IPS DF 6.9 (cell line): ENCODE measurements at regions not wholly inside any gene's neighbourhood (a gene's known extent, or its start where the extent isn't known, plus 50 kb on each side); places are given as distances from the start of the nearest gene placed in this dataset.

Experiments
- DNase-seq: peaks from one replicate; pipeline ENCODE4 v3.0.0-alpha.2; 2013; ENCODE audit warnings: low read depth, low spot score
- H3K27ac ChIP-seq: one replicate; pipeline ENCODE4 v1.5.1; 2013; ENCODE audit warnings: low read length, control low read depth
- H3K27me3 ChIP-seq: 2 replicates; pipeline ENCODE4 v1.6.1; 2013; ENCODE audit warnings: mild to moderate bottlenecking, low read length; ENCODE audit not compliant: control insufficient read depth, insufficient read depth
- H3K36me3 ChIP-seq: 2 replicates; pipeline ENCODE4 v1.6.1; 2013; ENCODE audit warnings: low read length; ENCODE audit not compliant: control insufficient read depth, insufficient read depth
- H3K4me1 ChIP-seq: 2 replicates; pipeline ENCODE4 v1.6.1; 2013; ENCODE audit warnings: low read length; ENCODE audit not compliant: control insufficient read depth, insufficient read depth
- H3K4me3 ChIP-seq: 2 replicates; pipeline ENCODE4 v1.5.1; 2013; ENCODE audit warnings: mild to moderate bottlenecking, low read length
- H3K9me3 ChIP-seq: 2 replicates; pipeline ENCODE4 v1.6.1; 2013; ENCODE audit warnings: low read length, inconsistent platforms; ENCODE audit not compliant: control insufficient read depth, insufficient read depth
- WGBS: extraction: QIAGEN DNeasy Blood & Tissue Kit; methylation state at CpG from one replicate; pipeline ENCODE4 v1.1.7; 2013; ENCODE audit warnings: mixed read lengths, missing lambda C conversion rate; ENCODE audit not compliant: insufficient read length, insufficient coverage; 5-methylcytosine and 5-hydroxymethylcytosine counted together

DNA sequence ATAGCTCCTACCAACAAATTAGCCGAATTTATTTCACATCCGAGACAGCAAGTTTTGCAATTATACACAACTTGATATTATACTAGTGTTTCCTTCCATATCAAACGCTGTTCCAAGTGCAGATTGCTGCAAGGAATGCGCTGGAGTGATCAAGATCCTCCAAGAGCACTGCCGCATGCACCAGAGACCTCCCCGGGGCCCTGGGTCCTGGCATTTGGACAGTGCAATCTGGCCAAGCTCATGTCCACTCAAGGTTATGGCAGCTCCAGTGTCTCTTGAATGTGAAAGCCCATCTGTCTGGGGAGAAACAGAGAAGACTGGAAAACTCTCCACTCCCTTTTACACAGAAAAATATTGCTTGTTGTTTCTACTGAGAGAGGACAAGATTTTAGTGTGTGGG is 111.9 kb downstream of the HSPH1 start:
- DNase-seq = no peak
- Histone ChIP-seq H3K27me3 (no peaks in the 10 kb centered on the region), H3K4me1 (0 out of 2 replicates have a peak, but pooled peaks cover 1% of the 10 kb centered on the region), H3K9me3 (no peaks in the 10 kb centered on the region), H3K27ac (no peak overlapping the region), H3K36me3 (no peaks in the 10 kb centered on the region), H3K4me3 (no peak overlapping the region)
- WGBS = no CpG with 5 or more reads among the region's 6 CpGs

DNA sequence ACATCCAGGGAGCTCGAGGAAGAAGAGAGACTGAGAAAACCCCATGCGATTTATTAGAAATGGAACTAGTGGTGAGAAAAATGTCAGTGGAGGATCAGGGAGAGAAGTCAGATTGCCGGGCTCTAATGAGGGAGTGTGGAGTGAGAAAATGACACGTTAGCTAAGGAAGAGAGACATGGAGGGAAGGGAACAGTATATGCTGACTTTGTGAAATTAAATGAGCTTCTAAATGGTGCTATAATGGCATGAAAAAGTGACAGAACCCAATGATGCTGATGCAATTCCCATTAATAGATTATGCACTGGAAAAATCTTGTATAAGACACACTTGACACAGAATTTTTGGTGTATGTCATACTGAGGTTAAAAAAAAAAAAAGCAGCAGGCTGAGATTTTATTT is 112.6 kb downstream of the HSPH1 start:
- Histone ChIP-seq H3K27ac (no peak overlapping the region), H3K36me3 (no peaks in the 10 kb centered on the region), H3K27me3 (no peaks in the 10 kb centered on the region), H3K9me3 (no peaks in the 10 kb centered on the region), H3K4me1 (0 out of 2 replicates have a peak, but pooled peaks cover 1% of the 10 kb centered on the region), H3K4me3 (no peak overlapping the region)
- no CpG with 5 or more reads among the region's 4 CpGs for WGBS
- no peak for DNase-seq

DNA sequence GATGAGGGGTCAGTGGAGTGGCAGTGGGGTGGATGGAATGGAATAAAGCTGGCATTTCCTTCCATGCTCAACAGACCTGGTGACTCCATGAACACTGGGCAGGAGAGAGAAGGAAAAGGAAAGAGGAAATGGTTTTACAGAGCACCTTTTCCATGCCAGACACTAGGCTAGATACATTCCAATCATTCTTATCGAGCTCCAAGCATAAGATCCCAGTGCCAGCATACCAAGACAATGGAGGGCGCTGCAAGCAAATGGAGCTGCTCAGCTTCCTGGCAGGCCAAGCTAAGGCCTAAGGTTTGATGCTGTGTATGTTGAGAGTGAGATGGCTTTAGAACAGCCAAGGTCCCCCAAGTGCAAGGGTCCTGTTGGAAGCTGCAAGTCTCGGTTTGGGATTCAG is 113.2 kb downstream of the HSPH1 start:
- H3K27ac ChIP-seq = no peak overlapping the region
- no peaks in the 10 kb centered on the region for H3K27me3 ChIP-seq
- H3K4me3 ChIP-seq = no peak overlapping the region
- DNase-seq = no peak
- no peaks in the 10 kb centered on the region for H3K36me3 ChIP-seq
- H3K4me1 ChIP-seq = 0 out of 2 replicates have a peak, but pooled peaks cover 1% of the 10 kb centered on the region
- H3K9me3 ChIP-seq = no peaks in the 10 kb centered on the region
- no CpG with 5 or more reads among the region's 3 CpGs for WGBS

DNA sequence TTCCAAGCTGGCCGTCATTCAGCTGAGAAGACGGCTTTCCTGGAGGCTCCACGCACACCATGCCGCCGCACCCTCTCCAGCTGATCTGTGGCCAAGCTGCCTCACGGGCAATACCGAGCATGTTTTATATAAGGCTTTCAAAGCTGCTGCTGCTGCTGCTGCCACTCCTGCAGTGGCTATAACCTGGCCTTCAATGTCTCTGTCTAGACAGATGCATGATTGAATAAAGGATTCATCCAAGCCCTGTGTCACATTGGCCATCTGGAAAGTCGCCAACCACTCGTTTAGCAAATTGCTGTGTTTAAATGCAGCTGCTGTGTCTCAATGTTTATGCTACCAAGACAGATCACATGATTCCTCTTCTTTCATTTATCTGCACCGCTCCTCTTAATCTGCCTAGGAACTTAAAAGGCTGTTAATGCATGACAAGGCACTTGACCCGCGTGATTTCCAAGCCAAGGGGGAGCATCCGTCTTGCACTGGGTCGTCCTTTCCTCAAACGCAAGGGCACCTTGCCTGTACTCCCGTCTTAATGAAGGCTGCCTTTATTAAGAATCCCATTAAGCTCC is 114.3 kb downstream of the TEX26 start:
- WGBS = no CpG with 5 or more reads among the region's 16 CpGs
- no peaks in the 10 kb centered on the region; the same call in 1 of the 2 replicates for H3K27me3 ChIP-seq
- no peak for DNase-seq
- H3K9me3 ChIP-seq = no peaks in the 10 kb centered on the region
- H3K36me3 ChIP-seq = no peaks in the 10 kb centered on the region
- H3K27ac ChIP-seq = no peak overlapping the region
- 0 out of 2 replicates have a peak, but pooled peaks cover 1% of the 10 kb centered on the region for H3K4me1 ChIP-seq
- H3K4me3 ChIP-seq = no peak overlapping the region

DNA sequence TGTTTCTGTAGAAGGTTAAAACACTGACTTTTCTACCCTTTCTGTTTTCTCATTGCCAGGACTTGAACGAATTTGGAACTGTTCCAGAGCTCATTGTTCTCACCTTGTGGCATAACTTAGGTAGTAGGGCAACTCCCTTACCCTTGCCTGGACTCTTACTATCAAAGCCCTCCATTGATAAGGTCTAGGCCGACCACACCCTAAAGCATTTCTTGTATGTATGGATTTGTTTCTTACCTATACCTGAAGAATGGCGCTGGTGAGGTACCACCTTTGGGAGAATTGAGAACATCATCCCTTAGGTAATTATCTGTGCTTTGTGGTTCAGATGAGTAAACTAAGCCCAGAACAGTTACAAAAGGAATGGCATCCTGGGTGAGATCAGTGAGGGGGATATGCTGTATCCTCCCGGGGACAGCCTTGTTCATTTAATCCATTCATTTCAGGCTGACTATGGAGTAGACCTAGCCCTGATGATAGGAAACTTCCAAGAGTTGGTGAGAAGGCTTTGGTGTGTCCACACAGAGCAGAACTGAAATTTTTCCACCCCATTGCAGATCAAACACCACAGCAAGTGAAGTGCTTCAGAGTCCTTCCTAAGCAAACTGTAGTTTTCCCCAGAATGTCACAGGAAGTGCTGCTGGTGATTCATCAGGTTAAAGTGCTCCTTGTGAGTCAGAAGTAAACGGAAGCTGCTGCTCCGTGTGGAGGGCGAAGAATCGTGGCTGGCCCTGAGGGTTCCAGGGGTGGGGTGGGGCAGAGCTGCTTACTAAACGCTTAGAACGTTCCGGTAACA is 113.0 kb downstream of the TEX26 start:
- no peak overlapping the region for H3K27ac ChIP-seq
- no peaks in the 10 kb centered on the region; the same call in 1 of the 2 replicates for H3K27me3 ChIP-seq
- no peak overlapping the region for H3K4me3 ChIP-seq
- no peaks in the 10 kb centered on the region for H3K36me3 ChIP-seq
- no peaks in the 10 kb centered on the region for H3K9me3 ChIP-seq
- 0 out of 2 replicates have a peak, but pooled peaks cover 1% of the 10 kb centered on the region for H3K4me1 ChIP-seq
- DNase-seq = no peak
- no CpG with 5 or more reads among the region's 11 CpGs for WGBS

DNA sequence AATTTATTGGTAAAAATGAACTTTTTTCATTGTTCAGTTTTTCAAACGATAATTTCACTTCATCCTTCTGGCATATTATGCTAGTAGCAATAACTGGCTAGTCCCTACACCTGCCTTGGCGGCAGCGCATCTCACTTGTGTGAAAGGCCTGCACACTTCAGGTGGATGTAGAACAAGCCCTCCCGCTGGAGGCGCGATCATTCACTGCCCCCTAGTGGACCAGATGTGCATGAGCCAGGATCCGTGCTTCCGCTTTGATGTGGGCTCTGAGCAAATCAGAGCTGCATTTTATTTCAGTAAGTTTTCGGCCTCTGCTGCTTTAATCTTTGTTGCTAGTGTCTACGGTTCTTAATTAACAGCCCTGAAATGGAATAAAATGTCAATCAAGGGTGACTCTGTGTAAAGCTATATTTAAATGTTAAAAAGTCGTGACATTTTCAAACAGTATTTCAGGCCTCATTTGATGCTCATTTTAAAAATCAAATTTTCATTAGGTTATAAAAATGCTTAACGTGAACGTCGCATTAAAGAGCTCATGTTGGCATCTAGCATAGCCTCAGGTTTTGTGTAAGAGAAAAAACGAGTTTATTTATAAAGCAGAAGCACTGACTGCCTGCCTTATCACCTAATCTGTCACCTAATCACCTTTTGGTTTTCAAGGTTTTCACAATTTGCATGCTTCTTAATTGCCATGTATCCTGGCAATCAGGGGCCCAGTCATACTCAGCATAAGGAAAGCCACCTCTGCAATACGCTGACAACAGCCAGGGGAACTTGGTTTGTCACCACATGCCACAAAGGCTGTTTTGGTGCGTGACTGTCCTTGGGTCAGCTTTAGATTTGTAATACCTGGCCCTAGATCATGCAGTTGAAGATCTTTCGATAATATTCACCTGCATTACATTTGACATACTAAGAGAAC is 112.2 kb downstream of the TEX26 start:
- WGBS = no CpG with 5 or more reads among the region's 18 CpGs
- Histone ChIP-seq H3K4me3 (0 out of 2 replicates have a peak overlapping the region, but pooled peaks have one; percentile 5), H3K27me3 (no peaks in the 10 kb centered on the region; the same call in 1 of the 2 replicates), H3K27ac (no peak overlapping the region), H3K9me3 (no peaks in the 10 kb centered on the region), H3K36me3 (no peaks in the 10 kb centered on the region), H3K4me1 (0 out of 2 replicates have a peak, but pooled peaks cover 1% of the 10 kb centered on the region)
- peak; percentile 58 for DNase-seq

DNA sequence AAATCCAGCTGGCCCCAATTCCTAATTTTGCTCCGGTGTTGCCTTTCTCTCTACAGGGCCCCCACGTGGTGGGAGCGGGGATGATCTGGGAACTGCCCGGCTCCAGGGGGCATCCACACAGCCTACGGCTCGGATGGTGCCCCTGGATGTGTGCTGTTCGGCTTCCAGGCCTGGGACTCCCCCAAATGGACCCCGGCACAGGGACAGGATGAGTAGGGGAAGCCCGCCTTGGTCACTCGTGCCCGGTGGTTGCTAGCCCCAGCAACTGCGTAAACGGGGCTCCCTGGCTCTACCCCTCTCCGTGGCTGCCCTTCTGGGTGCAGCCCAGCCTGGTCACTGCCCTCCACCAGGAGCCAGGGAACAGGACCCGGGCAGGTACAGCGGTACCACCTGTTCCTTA is 111.5 kb downstream of the TEX26 start:
- WGBS = no CpG with 5 or more reads among the region's 16 CpGs
- Histone ChIP-seq H3K4me3 (0 out of 2 replicates have a peak overlapping the region, but pooled peaks have one; percentile 5), H3K36me3 (no peaks in the 10 kb centered on the region), H3K27me3 (no peaks in the 10 kb centered on the region; the same call in 1 of the 2 replicates), H3K9me3 (no peaks in the 10 kb centered on the region), H3K27ac (no peak overlapping the region), H3K4me1 (0 out of 2 replicates have a peak, but pooled peaks cover 1% of the 10 kb centered on the region)
- DNase-seq = peak; percentile 22

DNA sequence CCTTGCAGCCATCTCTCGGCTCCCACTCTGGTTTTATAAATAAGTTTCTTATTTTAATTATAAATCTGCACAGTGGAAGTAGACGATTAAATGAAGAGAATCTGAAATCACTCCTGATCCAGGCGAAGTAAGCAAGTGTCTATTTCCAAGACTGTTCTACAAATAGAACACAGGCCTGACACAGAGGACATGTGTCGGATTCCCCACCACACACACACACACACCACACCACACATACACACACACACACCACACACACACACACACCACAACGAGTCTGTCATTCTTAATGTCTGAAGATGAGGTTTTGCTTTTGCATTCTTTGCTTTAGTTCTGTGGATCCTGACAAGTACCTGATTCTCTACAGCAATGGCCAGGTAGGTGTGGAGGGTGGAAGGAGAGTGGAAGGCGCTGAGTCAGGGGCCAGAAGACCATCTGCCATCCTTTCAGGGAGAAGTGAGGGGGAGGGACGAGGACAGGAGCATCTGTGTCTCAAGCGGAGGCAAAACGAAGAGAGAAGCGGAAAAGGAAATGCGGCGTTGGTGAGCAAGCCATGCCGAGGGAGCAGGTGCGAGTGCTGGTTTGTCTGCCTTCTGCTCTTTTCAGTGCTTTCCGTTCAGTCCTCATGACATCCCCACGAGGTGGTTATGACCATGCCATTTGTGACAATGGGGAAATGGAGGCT is 110.2 kb downstream of the TEX26 start:
- Histone ChIP-seq H3K4me1 (no peaks in the 10 kb centered on the region), H3K27me3 (no peaks in the 10 kb centered on the region; the same call in 1 of the 2 replicates), H3K36me3 (no peaks in the 10 kb centered on the region), H3K27ac (no peak overlapping the region), H3K9me3 (no peaks in the 10 kb centered on the region), H3K4me3 (no peak overlapping the region)
- no CpG with 5 or more reads among the region's 16 CpGs for WGBS
- no peak for DNase-seq

DNA sequence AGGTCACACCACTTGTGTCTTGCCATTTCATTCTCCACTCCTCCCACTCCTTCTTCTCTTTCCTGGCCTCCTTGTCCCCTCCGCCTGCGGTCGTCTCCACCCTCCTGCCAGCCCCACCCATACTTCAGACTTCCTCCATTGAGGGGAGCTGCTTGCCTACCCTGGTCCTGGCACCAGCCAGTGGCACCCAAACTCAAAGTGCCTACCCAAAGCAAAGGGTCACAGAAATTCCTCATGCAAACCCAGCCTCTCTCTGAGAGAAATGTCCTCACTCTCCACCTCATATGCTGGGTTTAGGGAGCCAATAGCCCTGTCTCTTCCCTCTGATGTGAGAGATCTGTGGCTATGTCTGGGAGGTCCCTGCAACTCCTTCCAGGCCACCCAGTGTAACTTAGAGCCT is 109.6 kb downstream of the TEX26 start:
- no peaks in the 10 kb centered on the region; the same call in 1 of the 2 replicates for H3K27me3 ChIP-seq
- H3K4me3 ChIP-seq = no peak overlapping the region
- H3K9me3 ChIP-seq = no peaks in the 10 kb centered on the region
- DNase-seq = no peak
- H3K4me1 ChIP-seq = no peaks in the 10 kb centered on the region
- H3K27ac ChIP-seq = no peak overlapping the region
- H3K36me3 ChIP-seq = no peaks in the 10 kb centered on the region
- no CpG with 5 or more reads among the region's 3 CpGs for WGBS
